Hematopoietic multipotent progenitor cell treated with erythropoietin and hydrocortisone succinate and interleukin-3 and kit ligand, for 15 days (in vitro differentiated cells): ENCODE measurements at regions not wholly inside any gene's neighbourhood (a gene's known extent, or its start where the extent isn't known, plus 50 kb on each side); places are given as distances from the start of the nearest gene placed in this dataset.
"Not testable (repeated sequence)": the region's sequence is repeated elsewhere in the genome, so short reads cannot be mapped to it uniquely, and the experiment has no call there.

ENCODE experiments used
- DNase-seq: peaks from one replicate; pipeline ENCODE4 v3.0.0-alpha.2; 2015; ENCODE audit warnings: low spot score

DNA sequence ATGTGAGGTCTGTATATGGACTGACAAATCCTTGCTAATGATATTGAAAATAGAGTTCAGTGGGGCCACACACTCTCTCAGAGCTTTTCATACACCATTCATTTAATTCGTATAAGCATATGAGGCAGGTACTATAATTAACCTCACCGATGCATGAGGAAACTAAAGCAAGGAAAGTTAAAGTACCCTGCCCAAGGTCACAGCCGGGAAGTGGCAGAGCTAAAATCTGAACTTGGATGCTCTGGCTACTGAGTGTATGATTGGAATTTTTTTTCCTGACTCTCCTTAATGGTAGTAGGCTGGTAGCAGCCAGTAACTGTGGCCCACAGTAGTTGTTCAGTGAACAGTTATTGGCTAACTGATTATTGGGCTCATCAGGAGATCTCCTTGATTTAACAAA is 135.3 kb downstream of the NUDT12 start:
- no peak for DNase-seq

DNA sequence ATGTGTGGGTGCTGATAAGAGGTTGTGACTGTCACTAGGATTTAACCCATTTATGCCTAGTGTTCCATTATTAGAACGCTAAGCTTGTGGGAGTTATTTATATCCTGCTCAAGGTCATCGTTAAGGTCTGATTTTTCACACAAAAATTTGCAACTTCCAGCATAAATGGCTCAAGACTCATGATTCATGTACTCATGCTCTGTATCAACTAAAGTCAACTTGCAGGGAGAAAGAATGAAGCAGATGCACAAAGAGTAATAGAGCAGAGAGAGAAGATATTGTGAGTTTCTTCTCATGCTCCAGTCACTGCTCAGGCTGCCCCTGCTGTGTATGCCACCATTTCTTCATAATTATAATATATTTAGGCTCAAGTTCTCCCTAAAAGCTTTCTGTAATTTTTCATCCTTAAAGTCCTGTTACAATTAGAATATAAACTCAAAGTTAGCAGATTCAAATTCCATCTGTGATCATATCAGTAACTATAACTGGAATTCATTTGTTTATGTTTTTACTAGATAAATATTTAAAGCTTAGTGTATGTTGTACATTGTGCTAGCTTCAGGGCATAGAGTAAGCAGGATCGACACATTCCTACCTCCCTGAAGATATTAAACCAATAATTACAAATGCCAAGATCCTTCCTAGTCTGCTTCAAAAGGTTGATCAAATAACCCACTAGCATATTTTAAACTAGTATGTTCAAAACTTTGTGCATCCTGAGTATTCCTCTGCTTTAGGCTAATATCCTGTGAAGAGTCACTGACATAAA is 136.7 kb downstream of the NUDT12 start:
- DNase-seq = no peak

DNA sequence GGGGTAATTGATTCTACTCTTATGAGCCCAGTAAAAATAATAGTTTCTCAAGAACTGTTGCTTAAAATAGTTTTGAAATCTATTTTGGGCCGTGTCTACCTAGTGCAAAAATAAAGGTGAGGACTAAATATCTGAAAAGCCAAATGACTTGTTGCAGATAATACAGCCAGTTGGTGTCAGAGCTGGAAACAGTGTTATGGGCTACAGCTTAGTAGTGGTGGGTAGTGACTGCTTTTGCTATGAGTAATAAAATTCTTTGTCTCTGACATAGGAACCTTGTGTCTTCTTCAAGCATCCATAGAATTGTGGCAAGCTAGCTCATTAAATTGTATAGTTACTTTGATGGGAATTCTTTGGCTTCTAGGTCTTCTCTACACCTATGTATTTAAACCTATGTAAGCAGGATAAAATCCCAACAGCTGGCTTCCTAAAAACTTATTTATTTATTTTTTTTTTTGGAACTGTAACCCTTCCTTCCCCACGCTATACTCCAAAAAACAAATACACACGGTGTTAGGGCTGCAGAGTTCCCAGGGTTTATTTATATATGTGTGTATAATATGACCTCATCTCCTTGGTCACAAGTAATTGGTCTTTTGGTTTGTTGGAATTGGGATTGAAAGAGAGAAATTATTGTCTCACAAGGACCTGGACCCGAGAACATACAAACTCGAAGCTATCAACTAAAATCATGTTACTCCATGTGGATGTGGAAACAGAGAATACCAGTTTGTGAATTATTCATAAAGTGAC is 138.0 kb downstream of the NUDT12 start:
- no peak for DNase-seq

DNA sequence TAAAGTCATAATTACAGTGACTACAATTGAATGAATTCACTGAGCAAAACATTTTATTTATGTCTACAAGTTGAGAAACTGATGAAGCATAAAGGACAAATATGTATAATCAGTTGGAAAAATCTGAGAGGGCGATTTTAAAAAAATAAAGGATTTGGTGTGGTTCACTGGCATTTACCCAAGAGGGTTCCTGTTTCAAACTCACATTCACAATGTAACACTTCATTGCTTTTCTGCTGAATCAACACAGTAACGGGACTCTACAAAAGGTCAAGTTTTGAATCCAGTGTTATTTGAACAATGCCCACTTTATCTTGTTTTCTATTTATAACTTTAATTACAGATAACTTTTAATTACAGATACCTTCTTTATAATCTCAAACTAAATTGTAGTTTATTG is 138.6 kb downstream of the NUDT12 start:
- no peak for DNase-seq

DNA sequence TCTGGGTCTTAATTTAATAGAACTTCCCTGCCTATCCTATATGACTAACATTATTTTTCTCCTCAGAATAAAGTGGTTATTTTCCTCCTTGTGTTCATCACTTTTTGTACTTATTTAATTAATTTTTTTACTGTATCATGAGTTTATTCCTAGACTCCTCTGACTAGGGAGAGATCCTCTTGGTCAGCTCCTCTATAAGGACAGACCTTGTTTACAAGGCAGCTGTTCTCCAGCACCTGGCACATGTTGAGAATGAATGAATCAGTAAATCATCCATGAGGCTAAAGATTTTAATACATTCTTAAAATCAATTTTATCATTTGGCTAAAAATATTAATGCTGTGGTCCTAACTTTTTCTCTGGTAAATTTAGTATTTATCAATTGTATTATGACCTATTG is 139.8 kb downstream of the NUDT12 start:
- DNase-seq = no peak

DNA sequence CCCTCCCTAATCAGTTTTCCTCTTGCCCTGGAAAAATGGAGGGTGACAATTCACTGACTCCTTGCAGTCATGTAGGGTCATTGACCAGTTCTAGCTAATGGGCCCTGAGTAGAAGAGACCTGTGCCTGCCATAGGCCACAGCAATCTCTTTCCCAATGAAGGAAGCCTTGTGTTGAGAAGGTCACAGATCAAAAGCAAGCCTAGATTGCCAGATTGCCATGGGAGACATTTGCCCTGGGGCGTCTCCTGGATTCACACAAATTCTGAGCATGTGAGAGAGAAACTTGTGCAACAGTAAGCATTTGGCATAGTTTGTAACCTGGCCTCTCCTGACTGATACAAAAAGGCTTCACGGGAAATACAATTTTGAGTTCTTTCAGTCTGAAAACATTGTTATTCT is 148.0 kb downstream of the NUDT12 start:
- no peak for DNase-seq

DNA sequence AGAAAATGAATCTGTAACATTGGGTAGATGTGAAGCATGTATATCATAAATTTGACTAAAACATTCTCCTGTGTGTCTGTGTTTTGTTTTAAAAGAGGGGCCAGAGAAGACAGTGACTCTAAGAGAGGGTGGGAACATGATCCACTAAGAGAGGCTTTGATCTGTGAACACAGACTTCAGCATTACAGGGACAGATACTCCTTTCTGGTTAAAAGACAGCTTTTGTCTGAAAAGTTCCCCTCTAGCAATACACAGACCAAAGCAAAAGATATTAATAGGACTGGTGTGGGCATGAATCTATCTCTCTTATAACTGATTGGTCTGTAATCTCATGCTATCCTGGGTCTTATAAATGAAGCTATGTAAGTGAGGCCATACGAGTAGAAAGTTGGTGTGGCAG is 150.9 kb downstream of the NUDT12 start:
- DNase-seq = no peak

DNA sequence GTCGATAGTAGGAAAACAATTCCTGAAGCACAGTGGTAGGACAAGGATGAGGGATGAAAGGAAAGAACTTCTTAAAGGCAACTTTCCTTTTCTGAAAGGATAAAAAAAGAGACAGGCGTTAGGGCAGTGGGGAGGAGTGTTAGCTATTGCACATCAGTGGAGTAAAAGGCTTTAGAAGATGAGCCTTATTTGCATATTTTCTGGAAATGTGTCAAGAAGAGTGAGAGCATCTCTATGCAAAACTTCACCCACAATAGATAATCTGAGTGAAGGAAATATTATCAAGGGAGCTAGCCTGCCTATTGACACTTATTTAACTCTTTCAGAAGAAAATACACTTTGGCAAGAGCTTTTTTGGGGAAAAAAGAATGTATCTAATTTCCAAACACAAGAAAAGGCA is 151.6 kb downstream of the MACIR start:
- no peak for DNase-seq

DNA sequence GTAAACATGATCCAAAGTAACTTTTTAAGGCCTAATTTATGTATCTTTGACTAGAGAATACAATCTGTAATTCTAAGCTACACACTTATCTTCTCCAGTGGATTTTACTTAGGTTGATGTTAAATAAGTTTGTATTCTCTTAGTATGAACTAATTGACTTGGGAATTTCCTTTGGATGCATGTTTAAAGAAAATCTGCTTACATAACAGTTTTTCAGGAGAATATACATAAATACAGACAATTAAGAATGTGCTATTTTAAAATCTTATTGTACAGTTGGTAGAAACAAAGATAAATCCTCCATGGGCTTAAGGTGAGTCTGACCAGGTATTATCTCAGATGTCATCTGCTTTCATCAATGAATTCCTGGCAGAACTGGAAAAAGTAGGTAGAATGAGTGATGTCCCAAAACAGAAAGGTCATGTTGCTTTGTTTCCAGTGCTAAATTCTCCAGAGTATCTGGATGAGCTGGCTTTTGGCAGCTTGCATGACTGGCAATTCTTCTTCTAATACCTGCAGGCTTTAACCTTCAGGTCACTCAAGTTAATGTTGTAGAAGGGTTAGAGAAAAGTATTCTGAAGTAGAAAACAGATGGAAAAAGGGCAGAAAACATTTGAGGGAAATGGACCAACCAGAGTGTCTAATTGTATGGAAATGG is 150.6 kb downstream of the MACIR start:
- DNase-seq = no peak

DNA sequence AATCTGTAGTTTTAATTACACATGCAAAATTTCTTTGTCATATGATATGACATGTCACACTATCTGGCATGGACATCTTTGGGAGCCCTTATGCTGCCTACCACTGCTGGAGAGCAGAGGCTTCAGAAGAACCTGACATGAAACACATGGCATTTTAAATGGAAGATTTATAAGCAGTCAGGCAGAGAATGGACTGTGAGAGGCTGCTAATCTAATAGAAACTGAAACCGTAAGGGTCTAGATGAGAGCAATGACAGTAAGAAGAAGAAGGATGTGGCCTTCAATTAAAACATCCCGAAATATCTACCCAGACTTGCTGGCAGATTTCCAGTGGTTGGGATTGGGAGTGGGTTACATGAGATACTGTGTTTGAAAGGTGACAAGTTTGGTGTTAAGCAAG is 149.8 kb downstream of the MACIR start:
- no peak for DNase-seq

DNA sequence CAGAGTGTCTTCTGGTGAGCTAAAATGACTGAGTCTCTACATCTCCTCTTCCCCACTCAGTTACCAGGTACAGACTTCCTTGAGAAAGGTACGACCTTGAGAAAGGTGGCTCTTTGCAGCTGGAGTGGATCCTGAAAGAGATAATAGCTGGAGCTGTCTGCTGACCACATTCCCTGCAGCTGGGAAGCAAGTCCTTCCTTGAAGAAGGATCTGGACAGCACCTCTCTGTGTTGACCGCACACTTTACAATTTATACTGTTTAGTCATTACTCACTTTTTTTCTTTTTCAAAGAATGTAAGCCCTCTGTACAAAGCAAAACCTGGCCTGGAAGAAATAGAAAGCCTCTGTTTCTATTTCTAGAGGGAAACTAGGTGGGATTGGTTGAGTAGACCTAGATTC is 148.8 kb downstream of the MACIR start:
- DNase-seq = no peak

DNA sequence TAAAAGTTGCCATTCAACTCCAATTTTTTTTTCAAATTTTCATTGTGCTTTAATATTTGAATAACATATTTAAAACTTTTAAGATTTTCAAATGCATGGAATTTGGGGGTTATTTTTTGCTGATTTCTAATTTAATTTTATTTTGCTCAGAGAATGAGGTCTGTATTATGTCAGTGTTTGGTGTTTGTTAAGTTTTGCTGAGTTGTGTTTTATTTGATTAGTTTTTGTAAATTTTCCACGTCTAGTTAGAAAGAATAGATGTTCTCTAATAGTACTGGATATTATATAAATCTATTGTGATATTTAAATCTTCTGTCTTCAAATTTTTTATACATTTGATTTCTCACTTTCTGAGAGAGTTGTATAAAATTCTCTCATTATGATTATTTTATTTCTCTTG is 145.9 kb downstream of the MACIR start:
- no peak for DNase-seq

DNA sequence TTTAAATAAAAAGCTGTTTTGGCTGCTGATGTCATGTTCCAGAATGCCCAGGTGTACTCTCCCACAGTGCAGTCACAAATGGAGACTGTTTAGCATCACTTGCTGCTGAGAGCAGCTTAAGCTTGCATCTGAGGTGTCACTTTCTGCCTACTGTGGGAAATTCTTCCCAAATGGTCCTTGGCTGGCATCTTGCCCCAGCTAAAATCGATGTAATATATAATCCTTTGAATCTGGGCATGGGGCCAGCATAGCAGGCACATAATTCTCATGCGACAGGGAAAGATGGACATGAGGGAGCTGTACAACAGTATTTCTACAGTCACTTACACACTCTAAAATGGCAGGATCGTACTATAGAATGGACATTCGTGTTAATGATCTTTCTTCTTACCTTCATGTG is 144.3 kb downstream of the MACIR start:
- no peak for DNase-seq

DNA sequence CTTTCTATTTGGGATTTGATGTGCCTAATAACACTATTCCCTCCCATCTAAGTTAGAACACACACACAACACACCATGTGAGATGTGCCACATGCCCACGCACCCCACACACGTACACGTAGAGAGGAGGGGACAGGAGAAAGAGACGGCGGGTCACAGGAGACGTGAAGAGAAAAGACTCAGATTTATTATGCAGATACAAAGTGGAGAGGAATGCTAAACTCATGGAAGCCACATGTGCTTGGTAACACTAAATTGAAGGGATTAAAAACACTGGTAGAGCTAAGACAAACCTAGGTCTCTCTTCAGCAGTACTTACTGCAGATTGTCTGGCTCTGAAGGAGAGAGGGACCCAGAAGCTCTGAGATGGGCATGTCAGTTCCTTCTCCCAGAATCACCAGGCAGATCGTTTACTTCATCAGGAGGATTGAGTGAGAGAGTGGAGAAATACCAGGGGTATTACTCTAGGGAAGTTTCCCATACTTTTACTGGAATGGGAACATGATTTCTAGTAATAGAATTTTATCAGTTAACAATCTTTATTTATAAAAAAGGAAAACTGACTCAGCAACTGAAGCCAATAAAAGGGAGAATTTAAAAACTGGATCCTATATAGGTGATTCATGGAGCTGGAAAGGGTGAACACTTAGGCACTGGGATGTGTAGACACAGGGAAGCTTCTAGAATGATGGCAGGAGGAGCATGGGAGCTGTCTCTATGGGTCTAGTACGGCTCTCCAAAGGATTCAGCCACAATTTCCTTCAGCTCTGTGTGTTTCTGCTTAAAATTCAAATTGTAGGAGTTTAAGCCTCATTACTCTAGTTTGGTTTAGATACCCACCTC is 139.4 kb downstream of the MACIR start:
- DNase-seq = no peak

DNA sequence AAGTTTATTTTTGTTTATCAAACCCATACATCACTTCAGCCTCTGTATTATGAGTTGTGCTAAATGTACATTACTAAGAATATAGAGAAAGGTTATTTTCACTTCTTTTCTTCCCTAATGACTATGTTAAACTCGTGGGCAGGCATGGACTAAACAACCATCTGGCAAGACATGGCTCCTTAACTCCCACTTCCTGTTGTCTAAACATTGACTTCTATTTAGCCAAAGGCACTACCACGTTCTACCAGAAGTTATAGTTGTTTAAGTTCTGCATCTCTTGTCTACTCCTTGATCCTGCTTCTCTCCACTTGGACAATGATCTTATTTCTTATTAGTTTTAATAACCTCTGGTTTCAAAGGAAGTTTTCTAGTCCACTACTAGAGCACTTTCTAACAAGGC is 136.1 kb downstream of the MACIR start:
- no peak for DNase-seq

DNA sequence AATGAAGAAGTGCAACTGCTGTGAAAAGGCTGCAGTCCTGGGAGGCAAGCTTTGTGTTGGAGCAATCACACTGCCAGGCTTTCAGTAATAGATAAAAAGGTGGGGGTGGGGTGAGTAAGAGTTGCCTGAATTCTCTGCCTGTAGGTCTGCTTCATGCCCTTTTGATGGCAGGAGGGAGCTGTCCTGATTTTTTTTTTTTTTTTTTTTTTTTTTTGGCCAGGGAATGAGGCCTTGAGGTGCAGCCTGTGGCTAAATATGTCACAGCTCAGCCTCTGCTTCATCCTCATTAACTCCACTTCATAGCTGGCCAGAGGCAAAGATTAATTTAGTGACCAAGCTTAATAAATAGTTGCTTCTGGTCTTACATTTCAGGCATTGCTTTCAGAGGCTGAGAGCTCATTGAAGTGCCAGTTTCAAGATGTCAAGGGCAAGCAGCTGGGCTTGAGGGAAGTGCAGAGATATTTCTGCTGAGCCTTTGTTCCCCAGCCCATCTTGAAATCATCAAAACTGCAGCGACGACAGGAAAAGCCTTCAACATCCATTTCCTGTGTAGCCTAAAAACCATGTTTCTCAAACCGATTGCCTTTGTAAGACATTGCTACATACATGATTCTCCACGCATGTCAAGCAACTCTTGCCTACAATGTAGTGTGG is 134.7 kb downstream of the MACIR start:
- no peak for DNase-seq

DNA sequence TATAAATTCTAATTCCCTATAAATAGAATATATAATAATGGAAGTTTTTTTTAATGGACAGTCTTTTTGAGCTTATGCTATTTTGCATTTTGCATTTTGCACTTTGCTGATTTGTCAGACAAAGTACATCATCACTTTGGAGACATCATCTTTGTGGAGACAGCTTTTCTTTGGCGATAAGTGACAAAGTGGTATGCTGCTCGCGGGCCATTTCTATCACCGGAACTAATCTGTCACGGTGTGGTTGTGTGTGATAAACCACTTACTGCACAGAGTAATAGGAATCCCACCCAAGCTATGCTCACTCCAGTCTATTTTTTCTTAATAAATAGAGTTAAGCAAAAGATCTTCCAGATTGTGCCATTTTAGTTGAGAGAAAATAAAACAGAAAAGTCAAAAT is 133.1 kb downstream of the MACIR start:
- DNase-seq = no peak

DNA sequence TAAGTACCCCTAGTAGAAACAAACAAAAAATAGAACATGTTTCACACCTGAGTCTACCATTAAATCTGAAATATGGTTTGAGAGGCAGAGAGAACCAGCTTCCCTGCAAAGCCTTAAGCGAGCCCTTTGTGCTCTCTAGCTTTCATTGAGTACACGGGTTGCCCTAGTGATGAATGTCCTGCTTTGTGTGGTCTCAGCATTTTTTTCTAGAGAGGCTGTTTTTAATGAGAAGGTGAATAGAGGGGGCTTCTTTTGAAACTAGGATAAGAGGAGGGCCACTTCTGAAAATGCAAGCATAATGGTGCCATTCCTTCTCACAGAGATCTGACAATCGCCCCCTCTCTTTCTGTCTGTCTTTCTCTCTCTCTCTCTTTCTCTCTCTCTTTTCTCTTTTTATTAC is 131.3 kb downstream of the MACIR start:
- no peak for DNase-seq

DNA sequence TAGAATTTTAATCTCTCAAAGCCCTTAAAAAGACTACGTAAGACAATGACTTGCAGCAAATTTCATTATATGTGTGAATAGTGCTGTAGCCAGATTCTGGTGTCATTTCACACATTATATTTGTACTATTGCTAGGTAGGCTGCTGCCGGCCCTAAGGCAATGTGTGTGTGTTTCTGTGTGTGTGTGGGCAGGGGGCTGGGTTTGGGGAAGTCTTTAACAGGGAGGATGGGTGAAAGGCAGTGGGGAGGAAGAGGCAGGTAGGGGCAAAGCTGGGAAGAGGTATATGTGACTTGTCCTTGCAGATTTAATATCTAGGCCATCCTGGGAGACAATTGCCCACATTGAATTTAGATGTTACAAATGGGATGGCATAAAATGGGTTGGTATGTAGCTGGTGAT is 130.8 kb downstream of the MACIR start:
- no peak for DNase-seq

DNA sequence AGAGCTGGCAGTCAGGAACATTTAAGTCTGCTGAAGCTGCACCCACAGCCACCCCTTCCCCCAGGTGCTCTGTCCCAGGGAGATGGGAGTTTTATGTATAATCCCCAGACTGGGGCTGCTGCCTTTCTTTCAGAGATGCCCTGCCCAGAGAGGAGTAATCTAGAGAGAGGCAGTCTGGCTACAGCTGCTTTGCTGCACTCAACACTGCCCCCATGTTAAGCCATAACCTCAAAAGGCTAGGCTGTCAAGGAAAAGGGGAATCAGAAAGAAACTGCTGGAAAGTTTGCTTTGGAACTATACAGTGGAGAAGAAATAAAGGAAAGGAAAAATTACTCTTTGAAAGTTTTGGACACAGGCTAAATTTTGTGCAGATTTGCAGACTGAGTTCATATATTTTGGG is 127.2 kb downstream of the MACIR start:
- DNase-seq = no peak

DNA sequence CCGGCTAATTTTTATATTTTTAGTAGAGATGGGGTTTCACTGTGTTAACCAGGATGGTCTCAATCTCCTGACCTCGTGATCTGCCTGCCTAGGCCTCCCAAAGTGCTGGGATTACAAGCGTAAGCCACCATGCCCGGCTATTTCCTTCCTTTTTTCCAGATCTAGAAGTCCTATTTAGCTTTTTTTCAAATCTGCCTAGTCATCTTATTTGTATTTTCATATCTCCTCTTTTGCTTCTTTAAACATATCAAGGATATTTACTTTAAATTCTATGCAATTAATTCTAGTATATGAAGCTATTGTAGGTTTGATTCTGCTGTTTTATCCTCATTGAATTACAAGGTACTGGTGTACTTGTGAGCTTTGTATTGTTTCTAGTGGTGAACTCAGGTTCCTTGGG is 119.1 kb downstream of the MACIR start:
- DNase-seq = not testable (repeated sequence)
